Caco-2 (cell line): ENCODE measurements at regions not wholly inside any gene's neighbourhood (a gene's known extent, or its start where the extent isn't known, plus 50 kb on each side); places are given as distances from the start of the nearest gene placed in this dataset.

Experiments
- BruUV-seq: library from RNA; stranded (reverse); fragments of 400-500 nt; replicated peaks from 2 replicates; lab custom pipeline; 2021; lab: Mats Ljungman, UMichigan
- CTCF ChIA-PET: fragments of 300-600 bp; sonication (Branson Sonifier 250); formaldehyde crosslinking; loops from one replicate; lab custom pipeline; 2022; ENCODE audit warnings: antibody characterized with exemption; lab: Charles Lee
- POLR2A ChIA-PET: fragments of 300-600 bp; sonication (Branson Sonifier 250); formaldehyde crosslinking; loops from one replicate; lab custom pipeline; 2022; ENCODE audit warnings: antibody characterized with exemption; lab: Charles Lee
- DNase-seq, 2 experiments: peaks; one replicate each; pipeline versions ENCODE4 v3.0.0 to v3.0.0-alpha.2; 2020 to 2022
- H3K27me3 ChIP-seq: replicated peaks from 2 replicates; pipeline ENCODE4 v1.6.0; 2011; ENCODE audit warnings: low read length; ENCODE audit not compliant: control insufficient read depth, insufficient read depth
- H3K36me3 ChIP-seq: 2 replicates; pipeline ENCODE4 v1.5.1; 2011; ENCODE audit warnings: low read length; ENCODE audit not compliant: control insufficient read depth, insufficient read depth
- H3K4me1 ChIP-seq: fragments of 250-450 bp; sonication (Bioruptor Pico); 2 replicates; pipeline ENCODE4 v1.5.1; 2020; ENCODE audit warnings: mild to moderate bottlenecking
- H3K4me3 ChIP-seq: 2 replicates; pipeline ENCODE4 v1.5.1; 2011; ENCODE audit warnings: low read depth, mild to moderate bottlenecking, control low read depth, low read length
- H3K9me3 ChIP-seq: fragments of 250-450 bp; sonication (Bioruptor Pico); 2 replicates; pipeline ENCODE4 v1.5.1; 2020; ENCODE audit warnings: mild to moderate bottlenecking, moderate library complexity
- H3K27ac Mint-ChIP-seq: one replicate; pipeline ENCODE4 v1.8.0; 2022; ENCODE audit warnings: mixed read lengths; ENCODE audit not compliant: unreplicated experiment
- H3K27me3 Mint-ChIP-seq: one replicate; pipeline ENCODE4 v1.8.0; 2022; ENCODE audit warnings: mixed read lengths; ENCODE audit not compliant: insufficient read depth, unreplicated experiment
- H3K36me3 Mint-ChIP-seq: one replicate; pipeline ENCODE4 v1.8.0; 2022; ENCODE audit warnings: mild to moderate bottlenecking, mixed read lengths; ENCODE audit not compliant: insufficient read depth, unreplicated experiment
- H3K4me1 Mint-ChIP-seq: one replicate; pipeline ENCODE4 v1.8.0; 2022; ENCODE audit warnings: low read depth, mixed read lengths; ENCODE audit not compliant: unreplicated experiment
- H3K4me3 Mint-ChIP-seq: one replicate; pipeline ENCODE4 v1.8.0; 2022; ENCODE audit warnings: mild to moderate bottlenecking, moderate library complexity, mixed read lengths; ENCODE audit not compliant: unreplicated experiment
- H3K9me3 Mint-ChIP-seq: one replicate; pipeline ENCODE4 v1.8.0; 2022; ENCODE audit warnings: mixed read lengths; ENCODE audit not compliant: unreplicated experiment
- intact Hi-C: fragments of 100-400 bp; cut with micrococcal nuclease; formaldehyde crosslinking; loops from one replicate; pipeline ENCODE4 v1.10.0; 2022; ENCODE audit not compliant: unreplicated experiment
- TF ChIP-seq, protein P1 (sequence below), 2 experiments: fragments of 200-600 bp in 1 of 2; IDR thresholded peaks; 1 replicate in 1 of 2; 2 replicates in 1 of 2; pipeline versions ENCODE4 v1.5.1 to v1.8.0; 2011 to 2022; ENCODE audit warnings: antibody characterized with exemption in 1 of 2, control low read depth in 1 of 2, inconsistent platforms in 1 of 2, low read depth in 1 of 2, low read length in 1 of 2, mild to moderate bottlenecking in 1 of 2, moderate library complexity in 1 of 2; ENCODE audit not compliant: insufficient read depth in 1 of 2, severe bottlenecking in 1 of 2, unreplicated experiment in 1 of 2

DNA sequence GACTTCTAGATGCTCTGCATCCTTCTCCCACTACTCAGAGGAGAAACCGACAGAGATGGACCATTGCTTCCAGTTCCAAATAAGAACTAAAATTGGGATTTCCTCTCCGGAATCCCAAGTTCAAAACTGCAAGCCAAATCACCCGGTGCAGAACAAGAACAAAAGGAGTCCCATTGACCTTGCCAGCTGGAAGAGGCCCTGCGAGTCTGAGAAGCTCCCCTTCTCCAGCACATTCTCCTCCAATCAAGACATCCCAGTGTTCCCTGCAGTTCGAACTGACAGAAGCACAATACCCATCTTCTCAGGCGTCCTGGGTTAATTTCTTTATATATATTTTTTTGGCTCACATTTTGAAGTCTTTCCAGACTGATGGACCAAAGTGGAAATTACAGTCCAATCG, 195.3 kb upstream of the MEIS1 start:
- Histone ChIP-seq H3K27me3 (no peaks in the 10 kb centered on the region; the same call in 1 of the 2 replicates), H3K9me3 (no peaks in the 10 kb centered on the region), H3K4me3 (no peak overlapping the region), H3K36me3 (no peaks in the 10 kb centered on the region), H3K4me1 (no peaks in the 10 kb centered on the region)
- peaks cover 4% of the 10 kb centered on the region for H3K9me3 Mint-ChIP-seq
- no peaks in the 10 kb centered on the region for H3K36me3 Mint-ChIP-seq
- no peak overlapping the region for H3K27ac Mint-ChIP-seq
- intact Hi-C loops, result no loop called here
- TF ChIP-seq, protein P1, sequence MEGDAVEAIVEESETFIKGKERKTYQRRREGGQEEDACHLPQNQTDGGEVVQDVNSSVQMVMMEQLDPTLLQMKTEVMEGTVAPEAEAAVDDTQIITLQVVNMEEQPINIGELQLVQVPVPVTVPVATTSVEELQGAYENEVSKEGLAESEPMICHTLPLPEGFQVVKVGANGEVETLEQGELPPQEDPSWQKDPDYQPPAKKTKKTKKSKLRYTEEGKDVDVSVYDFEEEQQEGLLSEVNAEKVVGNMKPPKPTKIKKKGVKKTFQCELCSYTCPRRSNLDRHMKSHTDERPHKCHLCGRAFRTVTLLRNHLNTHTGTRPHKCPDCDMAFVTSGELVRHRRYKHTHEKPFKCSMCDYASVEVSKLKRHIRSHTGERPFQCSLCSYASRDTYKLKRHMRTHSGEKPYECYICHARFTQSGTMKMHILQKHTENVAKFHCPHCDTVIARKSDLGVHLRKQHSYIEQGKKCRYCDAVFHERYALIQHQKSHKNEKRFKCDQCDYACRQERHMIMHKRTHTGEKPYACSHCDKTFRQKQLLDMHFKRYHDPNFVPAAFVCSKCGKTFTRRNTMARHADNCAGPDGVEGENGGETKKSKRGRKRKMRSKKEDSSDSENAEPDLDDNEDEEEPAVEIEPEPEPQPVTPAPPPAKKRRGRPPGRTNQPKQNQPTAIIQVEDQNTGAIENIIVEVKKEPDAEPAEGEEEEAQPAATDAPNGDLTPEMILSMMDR (IDR thresholded peaks at IDR 0.05; ENCODE audit: insufficient read depth in 1 of 2, low read depth in 1 of 2, low read length in 1 of 2, severe bottlenecking in 1 of 2, unreplicated experiment in 1 of 2), result no peak
- no TSS peak for BruUV-seq
- ChIA-PET POLR2A (no interaction called here), CTCF (no interaction called here)
- DNase-seq, result no peak
- peaks cover 6% of the 10 kb centered on the region for H3K4me1 Mint-ChIP-seq
- no peak overlapping the region for H3K4me3 Mint-ChIP-seq
- H3K27me3 Mint-ChIP-seq, result peaks cover 4% of the 10 kb centered on the region

GRCh38 chr2:66237803-66238379, 197.0 kb upstream of the MEIS1 start:
- peaks cover 18% of the 10 kb centered on the region for H3K4me1 Mint-ChIP-seq
- POLR2A ChIA-PET, result no interaction called here

DNA sequence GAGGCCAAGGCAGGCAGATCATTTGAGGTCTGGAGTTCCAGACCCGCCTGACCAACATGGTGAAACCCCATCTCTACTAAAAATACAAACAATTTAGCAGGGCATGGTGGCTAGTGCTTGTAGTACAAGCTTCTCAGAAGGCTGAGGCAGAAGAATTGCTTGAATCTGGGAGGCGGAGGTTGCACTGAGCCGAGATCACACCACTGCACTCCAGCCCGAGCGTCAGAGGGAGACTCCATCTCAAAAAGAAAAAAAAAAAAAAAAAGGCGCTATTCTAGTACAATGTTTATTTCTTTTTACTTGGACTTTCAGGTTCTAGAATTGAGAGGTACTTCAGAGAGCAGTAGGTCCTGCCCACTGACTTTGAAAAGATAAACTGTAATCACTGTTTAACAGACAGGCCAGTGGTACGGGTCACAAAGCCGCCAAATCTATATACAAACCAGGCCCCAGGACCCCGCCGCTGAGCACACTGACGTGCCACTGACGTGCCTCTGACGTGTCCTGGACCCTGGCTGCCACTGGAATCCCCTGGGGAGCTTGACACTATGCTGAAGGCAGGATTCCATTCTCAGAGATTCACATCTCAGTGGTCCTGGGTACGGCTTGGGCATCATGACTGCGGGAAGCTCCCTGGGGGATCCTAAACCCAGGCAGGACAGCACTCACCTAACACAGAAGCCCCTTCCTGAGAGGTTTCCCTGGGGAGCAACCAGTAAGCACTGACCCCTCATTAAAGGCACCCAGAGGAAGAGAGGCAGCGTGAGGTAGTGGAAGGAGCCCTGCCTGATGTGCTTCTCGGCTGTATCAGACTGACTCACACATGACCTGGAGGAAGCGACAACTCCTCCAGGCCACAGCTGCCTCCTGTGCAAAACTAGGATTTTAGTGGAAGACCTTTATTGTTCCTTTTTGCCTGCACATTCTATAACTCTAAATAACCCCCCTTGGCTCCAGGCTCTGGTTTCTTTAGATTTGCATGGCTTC, 197.8 kb upstream of the MEIS1 start:
- ChIA-PET CTCF (no interaction called here), POLR2A (no interaction called here)
- H3K36me3 ChIP-seq, result no peaks in the 10 kb centered on the region
- no peaks in the 10 kb centered on the region for H3K9me3 Mint-ChIP-seq
- no peak for DNase-seq
- no peaks in the 10 kb centered on the region for H3K9me3 ChIP-seq
- no peak overlapping the region for H3K27ac Mint-ChIP-seq
- H3K4me3 ChIP-seq, result no peak overlapping the region
- no TSS peak for BruUV-seq
- H3K27me3 ChIP-seq, result no peaks in the 10 kb centered on the region; the same call in 1 of the 2 replicates
- H3K27me3 Mint-ChIP-seq, result no peaks in the 10 kb centered on the region
- TF ChIP-seq, protein P1 (IDR thresholded peaks at IDR 0.05; ENCODE audit: insufficient read depth in 1 of 2, low read depth in 1 of 2, low read length in 1 of 2, severe bottlenecking in 1 of 2, unreplicated experiment in 1 of 2), result no peak
- no peak overlapping the region for H3K4me3 Mint-ChIP-seq
- peaks cover 19% of the 10 kb centered on the region for H3K4me1 Mint-ChIP-seq
- intact Hi-C loops, result no loop called here
- H3K4me1 ChIP-seq, result no peaks in the 10 kb centered on the region
- no peaks in the 10 kb centered on the region for H3K36me3 Mint-ChIP-seq

More at GRCh38 chr2:66237803-66238379, 197.0 kb upstream of the MEIS1 start:
- DNase-seq, result no peak
- Mint-ChIP-seq H3K4me3 (no peak overlapping the region), H3K36me3 (no peaks in the 10 kb centered on the region), H3K9me3 (no peaks in the 10 kb centered on the region), H3K27ac (no peak overlapping the region), H3K27me3 (no peaks in the 10 kb centered on the region)
- H3K27me3 ChIP-seq, result no peaks in the 10 kb centered on the region; the same call in 1 of the 2 replicates
- no TSS peak for BruUV-seq
- no peaks in the 10 kb centered on the region for H3K36me3 ChIP-seq
- no peaks in the 10 kb centered on the region for H3K9me3 ChIP-seq
- TF ChIP-seq, protein P1 (IDR thresholded peaks at IDR 0.05; ENCODE audit: insufficient read depth in 1 of 2, low read depth in 1 of 2, low read length in 1 of 2, severe bottlenecking in 1 of 2, unreplicated experiment in 1 of 2), result no peak
- CTCF ChIA-PET, result no interaction called here
- no peaks in the 10 kb centered on the region for H3K4me1 ChIP-seq
- H3K4me3 ChIP-seq, result no peak overlapping the region
- intact Hi-C loops, result no loop called here
